GM12873 (cell line): ENCODE measurements at regions not wholly inside any gene's neighbourhood (a gene's known extent, or its start where the extent isn't known, plus 50 kb on each side); places are given as distances from the start of the nearest gene placed in this dataset.

Source experiments
- TF ChIP-seq, protein P1 (sequence below): IDR thresholded peaks from 2 replicates; pipeline ENCODE4 v1.5.1; 2012; ENCODE audit warnings: low read depth, mild to moderate bottlenecking, moderate library complexity, low read length, control low read depth; ENCODE audit not compliant: insufficient read depth; ENCODE audit errors: missing control alignments

- TF ChIP-seq, protein P1, sequence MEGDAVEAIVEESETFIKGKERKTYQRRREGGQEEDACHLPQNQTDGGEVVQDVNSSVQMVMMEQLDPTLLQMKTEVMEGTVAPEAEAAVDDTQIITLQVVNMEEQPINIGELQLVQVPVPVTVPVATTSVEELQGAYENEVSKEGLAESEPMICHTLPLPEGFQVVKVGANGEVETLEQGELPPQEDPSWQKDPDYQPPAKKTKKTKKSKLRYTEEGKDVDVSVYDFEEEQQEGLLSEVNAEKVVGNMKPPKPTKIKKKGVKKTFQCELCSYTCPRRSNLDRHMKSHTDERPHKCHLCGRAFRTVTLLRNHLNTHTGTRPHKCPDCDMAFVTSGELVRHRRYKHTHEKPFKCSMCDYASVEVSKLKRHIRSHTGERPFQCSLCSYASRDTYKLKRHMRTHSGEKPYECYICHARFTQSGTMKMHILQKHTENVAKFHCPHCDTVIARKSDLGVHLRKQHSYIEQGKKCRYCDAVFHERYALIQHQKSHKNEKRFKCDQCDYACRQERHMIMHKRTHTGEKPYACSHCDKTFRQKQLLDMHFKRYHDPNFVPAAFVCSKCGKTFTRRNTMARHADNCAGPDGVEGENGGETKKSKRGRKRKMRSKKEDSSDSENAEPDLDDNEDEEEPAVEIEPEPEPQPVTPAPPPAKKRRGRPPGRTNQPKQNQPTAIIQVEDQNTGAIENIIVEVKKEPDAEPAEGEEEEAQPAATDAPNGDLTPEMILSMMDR = no peak
Measured at GRCh38 chr12:60535363-60535762, 939.5 kb downstream of the SLC16A7 start.

DNA sequence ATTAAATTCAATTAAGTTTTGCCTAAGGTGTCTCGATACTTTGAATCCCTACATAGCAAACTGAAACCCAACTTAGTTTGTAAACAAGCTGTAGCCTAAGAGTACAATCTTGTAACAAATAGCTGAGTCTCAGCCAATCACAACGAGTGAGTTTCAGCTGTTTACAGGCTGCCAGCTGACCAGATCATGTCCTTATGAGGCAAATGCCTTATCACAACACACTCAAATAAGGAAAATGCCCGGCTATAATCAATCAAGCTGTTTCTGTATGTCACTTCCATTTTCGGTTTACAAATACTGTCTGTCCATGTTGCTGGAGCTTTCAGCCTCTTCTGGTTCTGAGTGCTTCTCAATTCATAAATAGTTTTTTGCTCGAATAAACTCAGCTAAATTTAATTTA is 943.8 kb downstream of the SLC16A7 start:
- TF ChIP-seq, protein P1 = no peak

DNA sequence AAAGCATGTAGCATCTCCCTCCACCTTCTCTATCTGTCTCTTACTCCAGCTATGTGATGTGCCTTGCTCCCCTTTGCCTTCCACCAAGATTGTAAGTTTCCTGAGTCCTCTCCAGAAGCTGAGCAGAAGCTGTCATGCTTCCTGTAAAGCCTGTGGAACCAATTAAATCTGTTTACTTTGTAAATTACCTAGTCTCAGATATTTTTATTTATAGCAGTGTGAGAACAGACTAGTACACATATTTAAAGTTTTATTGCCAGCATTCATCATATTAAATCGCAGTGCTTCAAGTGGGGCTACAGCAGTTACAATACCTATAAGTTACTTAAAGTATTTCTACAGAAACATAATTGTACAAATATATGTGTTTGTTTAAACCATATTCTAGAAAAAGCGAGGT is 973.1 kb downstream of the SLC16A7 start:
- TF ChIP-seq, protein P1 = no peak

DNA sequence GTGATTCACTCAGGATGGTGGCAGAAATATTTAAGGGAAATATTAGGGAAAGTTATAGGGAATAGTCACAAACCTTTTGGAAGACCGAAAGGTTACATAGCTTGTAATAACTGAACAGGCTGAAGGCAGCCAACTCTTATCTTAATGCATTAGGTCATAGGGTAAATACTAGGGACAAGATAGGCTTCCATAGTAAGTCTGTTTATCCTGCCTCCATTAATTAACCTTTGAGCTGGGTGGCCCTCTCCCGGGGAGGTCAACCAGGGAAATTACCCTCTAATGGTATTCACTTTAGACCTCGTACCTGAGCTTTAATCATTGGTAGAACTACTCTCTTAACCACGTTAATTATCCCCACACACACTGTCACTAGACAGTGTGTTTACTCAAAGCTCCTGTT is 981.8 kb downstream of the SLC16A7 start:
- TF ChIP-seq, protein P1 = no peak

GRCh38 chr12:60594035-60594711 is 998.3 kb downstream of the SLC16A7 start:
- TF ChIP-seq, protein P1 = no peak

GRCh38 chr12:60602601-60603000 is 1006.8 kb downstream of the SLC16A7 start:
- TF ChIP-seq, protein P1 = no peak

DNA sequence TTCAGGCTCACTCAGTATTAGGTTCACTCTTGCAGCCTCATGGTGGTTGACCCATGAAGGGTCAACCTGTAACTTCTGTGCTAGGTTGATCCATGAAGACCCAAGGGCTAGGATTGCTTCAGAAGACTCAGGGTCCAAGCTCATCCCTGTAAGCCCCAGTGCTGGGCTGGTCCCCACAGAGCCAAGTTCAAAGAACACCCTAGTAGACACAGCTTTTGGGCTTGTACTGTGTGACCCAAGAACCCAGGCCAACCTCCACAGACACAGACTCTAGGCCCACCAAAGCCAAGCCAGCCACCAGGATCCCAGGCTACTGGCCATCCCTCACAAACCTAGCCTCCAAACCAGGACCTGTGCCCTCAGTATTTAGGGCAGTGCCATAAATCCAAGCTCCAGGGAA is 1020.6 kb downstream of the SLC16A7 start:
- TF ChIP-seq, protein P1 = no peak
